ENCODE measurements at regions not wholly inside any gene's neighbourhood (a gene's known extent, or its start where the extent isn't known, plus 50 kb on each side); places are given as distances from the start of the nearest gene placed in this dataset.

GRCh38 chr16:86913886-86914285, 335.5 kb downstream of the FOXL1 start:
- H3K27ac ChIP-seq (ENCODE audit: insufficient read depth, low read length) = no peak overlapping the region
- no peak for TF ChIP-seq EZH2 (IDR thresholded peaks at IDR 0.05; ENCODE audit: low read length, missing control alignments)
- no peak for TF ChIP-seq CTCF (conservative IDR thresholded peaks at IDR 0.05 in 1 of 2, IDR thresholded peaks at IDR 0.05 in 1 of 2; ENCODE audit: low read depth in 1 of 2, low read length in 2 of 2)

GRCh38 chr16:86914876-86915717, 336.7 kb downstream of the FOXL1 start:
- Histone ChIP-seq H3K79me2 (ENCODE audit: control insufficient read depth, insufficient read depth, low read length) (no peaks in the 10 kb centered on the region), H3K27me3 (ENCODE audit: control insufficient read depth, insufficient read depth, low read length) (no peaks in the 10 kb centered on the region), H3K36me3 (ENCODE audit: control insufficient read depth, insufficient read depth, low read length) (no peaks in the 10 kb centered on the region), H4K20me1 (ENCODE audit: control insufficient read depth, extremely low read depth, insufficient read depth, low read length) (no peaks in the 10 kb centered on the region), H3K4me3 (replicated peaks in 1 of 4; ENCODE audit: control extremely low read depth in 1 of 4, insufficient read depth in 1 of 4, low read depth in 3 of 4, low read length in 4 of 4) (no peak overlapping the region), H3K9me3 (ENCODE audit: control insufficient read depth, insufficient read depth, low read depth, low read length) (no peaks in the 10 kb centered on the region), H3K4me1 (ENCODE audit: control insufficient read depth, extremely low read depth, insufficient read depth, low read length) (no peaks in the 10 kb centered on the region), H2AFZ (ENCODE audit: low read length) (no peak overlapping the region), H3K9ac (ENCODE audit: insufficient read depth, low read length) (no peak overlapping the region), H3K4me2 (ENCODE audit: extremely low read depth, insufficient read depth, low read length) (no peak overlapping the region), H3K27ac (ENCODE audit: insufficient read depth, low read length) (no peak overlapping the region)
- no peak for DNase-seq (ENCODE audit: low read depth in 2 of 2)
- TF ChIP-seq CTCF (conservative IDR thresholded peaks at IDR 0.05 in 1 of 2, IDR thresholded peaks at IDR 0.05 in 1 of 2; ENCODE audit: low read depth in 1 of 2, low read length in 2 of 2) (no peak), EZH2 (IDR thresholded peaks at IDR 0.05; ENCODE audit: low read length, missing control alignments) (no peak)

More at GRCh38 chr16:86913886-86914285, 335.5 kb downstream of the FOXL1 start:
- H3K36me3 ChIP-seq (ENCODE audit: control insufficient read depth, insufficient read depth, low read length) = no peaks in the 10 kb centered on the region
- H3K9ac ChIP-seq (ENCODE audit: insufficient read depth, low read length) = no peak overlapping the region
- H3K27me3 ChIP-seq (ENCODE audit: control insufficient read depth, insufficient read depth, low read length) = no peaks in the 10 kb centered on the region
- no peaks in the 10 kb centered on the region for H3K4me1 ChIP-seq (ENCODE audit: control insufficient read depth, extremely low read depth, insufficient read depth, low read length)
- H2AFZ ChIP-seq (ENCODE audit: low read length) = no peak overlapping the region
- H3K4me3 ChIP-seq (replicated peaks in 1 of 4; ENCODE audit: control extremely low read depth in 1 of 4, insufficient read depth in 1 of 4, low read depth in 3 of 4, low read length in 4 of 4) = no peak overlapping the region
- no peak overlapping the region for H3K4me2 ChIP-seq (ENCODE audit: extremely low read depth, insufficient read depth, low read length)
- DNase-seq (ENCODE audit: low read depth in 2 of 2) = no peak
- no peaks in the 10 kb centered on the region for H3K79me2 ChIP-seq (ENCODE audit: control insufficient read depth, insufficient read depth, low read length)
- no peaks in the 10 kb centered on the region for H3K9me3 ChIP-seq (ENCODE audit: control insufficient read depth, insufficient read depth, low read depth, low read length)
- no peaks in the 10 kb centered on the region for H4K20me1 ChIP-seq (ENCODE audit: control insufficient read depth, extremely low read depth, insufficient read depth, low read length)

GRCh38 chr16:86917471-86918365, 339.4 kb downstream of the FOXL1 start:
- Histone ChIP-seq H3K9ac (ENCODE audit: insufficient read depth, low read length) (no peak overlapping the region), H3K4me3 (replicated peaks in 1 of 4; ENCODE audit: control extremely low read depth in 1 of 4, insufficient read depth in 1 of 4, low read depth in 3 of 4, low read length in 4 of 4) (no peak overlapping the region), H3K27ac (ENCODE audit: insufficient read depth, low read length) (no peak overlapping the region), H3K79me2 (ENCODE audit: control insufficient read depth, insufficient read depth, low read length) (no peaks in the 10 kb centered on the region), H3K27me3 (ENCODE audit: control insufficient read depth, insufficient read depth, low read length) (no peaks in the 10 kb centered on the region), H3K9me3 (ENCODE audit: control insufficient read depth, insufficient read depth, low read depth, low read length) (no peaks in the 10 kb centered on the region), H2AFZ (ENCODE audit: low read length) (no peak overlapping the region), H3K36me3 (ENCODE audit: control insufficient read depth, insufficient read depth, low read length) (no peaks in the 10 kb centered on the region), H3K4me2 (ENCODE audit: extremely low read depth, insufficient read depth, low read length) (no peak overlapping the region), H4K20me1 (ENCODE audit: control insufficient read depth, extremely low read depth, insufficient read depth, low read length) (no peaks in the 10 kb centered on the region), H3K4me1 (ENCODE audit: control insufficient read depth, extremely low read depth, insufficient read depth, low read length) (no peaks in the 10 kb centered on the region)
- no peak for DNase-seq (ENCODE audit: low read depth in 2 of 2)
- TF ChIP-seq EZH2 (IDR thresholded peaks at IDR 0.05; ENCODE audit: low read length, missing control alignments) (no peak), CTCF (conservative IDR thresholded peaks at IDR 0.05 in 1 of 2, IDR thresholded peaks at IDR 0.05 in 1 of 2; ENCODE audit: low read depth in 1 of 2, low read length in 2 of 2) (no peak)
